GM18870 (cell line): ENCODE measurements at regions not wholly inside any gene's neighbourhood (a gene's known extent, or its start where the extent isn't known, plus 50 kb on each side); places are given as distances from the start of the nearest gene placed in this dataset.

Source experiments
- ATAC-seq: cut with Tn5 transposase; IDR thresholded peaks from one replicate; pipeline ENCODE4 v1.9.1; 2021; ENCODE audit warnings: moderate library complexity; ENCODE audit not compliant: unreplicated experiment

DNA sequence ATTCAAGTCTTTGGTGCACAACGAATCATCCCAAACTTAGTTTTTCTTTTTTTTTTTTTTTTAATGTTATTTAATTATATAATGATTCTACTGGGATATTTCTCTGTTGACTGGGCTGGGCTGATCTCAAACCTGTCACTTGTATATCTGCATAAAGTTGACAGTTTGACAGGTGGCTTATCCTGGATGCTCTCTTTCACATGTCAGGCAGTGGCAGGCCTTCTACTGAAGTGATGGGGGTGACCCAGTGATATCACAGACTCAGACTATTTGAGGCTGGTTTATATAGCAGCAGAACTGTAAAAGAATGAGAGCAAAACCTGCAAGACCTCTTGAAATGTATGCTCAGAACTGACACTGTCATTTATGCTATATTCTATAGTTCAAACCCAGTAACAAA is 1813.5 kb upstream of the CDH6 start:
- no peak for ATAC-seq

DNA sequence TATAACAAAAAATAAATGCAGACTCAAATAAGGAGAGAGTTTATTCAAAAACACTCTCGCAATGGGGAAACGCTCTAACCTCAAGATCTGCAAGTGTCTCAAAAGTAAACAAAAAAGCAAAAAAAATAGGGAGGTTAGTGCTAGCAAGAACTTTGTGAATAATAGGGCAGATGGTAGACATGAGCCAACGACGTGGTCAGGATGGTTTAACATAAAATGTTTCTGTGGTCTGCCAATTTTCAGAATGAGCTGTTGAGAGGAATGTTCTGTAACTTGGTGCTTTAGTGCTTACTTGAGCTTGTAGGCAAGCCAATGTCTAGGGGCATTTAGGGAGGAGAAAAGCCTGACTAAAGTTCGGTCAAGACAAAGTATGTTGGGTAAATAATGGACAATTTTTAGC is 1813.9 kb upstream of the CDH6 start:
- ATAC-seq: no peak

DNA sequence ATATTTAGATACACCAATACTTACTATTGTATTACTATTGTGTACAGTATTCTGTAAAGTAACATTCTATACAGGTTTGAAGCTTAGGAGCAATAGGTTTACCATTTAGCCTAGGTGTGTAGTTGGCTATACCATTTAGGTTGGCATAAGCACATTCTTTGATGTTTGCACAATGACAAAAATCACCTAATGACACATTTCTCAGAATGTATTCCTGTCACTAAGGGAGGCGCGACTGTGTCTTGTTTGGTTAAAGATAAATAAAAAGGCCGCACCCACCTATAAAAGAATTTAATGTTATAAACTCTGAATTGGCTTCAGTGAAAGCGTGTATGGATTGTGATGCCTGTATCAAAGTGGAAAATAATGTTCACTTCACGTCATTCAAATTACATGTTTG is 1815.4 kb upstream of the CDH6 start:
- no peak for ATAC-seq

DNA sequence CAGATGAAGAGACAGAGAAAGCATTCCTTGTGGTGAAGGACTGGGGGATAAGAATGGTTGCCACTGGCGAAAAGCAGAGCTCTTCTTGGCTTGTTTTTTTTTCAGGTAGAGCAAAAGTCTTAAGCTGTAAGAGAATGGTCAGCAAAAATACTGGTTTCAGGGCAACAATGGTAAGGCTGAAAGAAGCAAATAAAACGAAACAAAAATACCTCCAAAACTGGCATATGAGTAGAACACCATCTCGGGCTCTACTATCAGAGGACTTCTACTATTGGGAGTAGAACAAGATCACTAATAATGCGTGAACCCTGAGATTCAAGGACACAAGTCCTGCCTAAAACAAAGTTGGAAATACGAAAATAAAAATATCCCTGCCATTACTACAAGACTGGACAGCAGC is 1823.2 kb upstream of the CDH6 start:
- no peak for ATAC-seq

DNA sequence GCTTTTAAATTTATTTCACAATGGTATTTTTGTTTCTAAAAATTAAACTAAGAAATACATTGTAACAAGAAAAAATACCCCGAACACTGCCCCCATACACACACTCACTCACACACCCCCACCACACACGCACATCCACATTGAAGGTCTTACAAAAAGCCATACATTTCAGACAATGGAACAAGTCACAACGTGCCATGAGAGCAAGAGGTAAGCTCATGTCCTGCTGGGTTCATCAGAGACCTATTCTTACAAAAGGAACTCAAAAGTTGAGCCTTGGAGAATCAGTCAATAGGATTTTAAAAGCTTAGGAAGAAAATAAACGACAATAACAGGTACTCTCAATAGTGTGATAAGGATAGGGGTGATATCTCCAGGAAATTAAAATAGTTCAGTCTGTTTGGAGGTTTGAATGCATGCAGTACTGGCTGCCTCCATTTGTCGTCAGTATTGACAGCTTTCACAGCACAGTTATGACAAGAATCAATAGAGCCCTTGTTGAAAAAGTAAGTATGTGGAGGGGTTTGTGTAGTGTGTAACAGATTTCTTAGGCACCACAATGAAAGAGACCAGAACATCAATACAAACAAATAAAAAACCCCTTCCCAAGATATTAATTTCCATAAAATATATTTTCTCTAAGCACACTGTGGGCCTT is 1826.2 kb upstream of the CDH6 start:
- no peak for ATAC-seq

DNA sequence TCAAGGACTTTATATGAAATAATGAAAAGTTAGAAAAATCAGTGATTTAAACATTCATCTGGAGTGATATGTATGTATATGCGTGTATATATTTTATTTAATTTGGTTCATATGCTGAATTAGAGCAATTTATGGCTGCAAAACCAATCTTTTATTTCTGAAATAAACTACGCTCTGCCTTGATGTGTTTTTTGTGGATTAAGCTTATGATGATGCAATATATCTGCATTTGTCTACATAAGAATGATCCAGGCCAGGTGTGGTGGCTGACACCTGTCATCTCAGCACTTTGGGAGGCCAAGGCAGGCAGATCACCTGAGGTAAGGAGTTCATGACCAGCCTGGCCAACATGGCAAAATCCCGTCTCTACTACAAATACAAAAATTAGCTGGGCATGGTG is 1842.3 kb upstream of the CDH6 start:
- no peak for ATAC-seq

DNA sequence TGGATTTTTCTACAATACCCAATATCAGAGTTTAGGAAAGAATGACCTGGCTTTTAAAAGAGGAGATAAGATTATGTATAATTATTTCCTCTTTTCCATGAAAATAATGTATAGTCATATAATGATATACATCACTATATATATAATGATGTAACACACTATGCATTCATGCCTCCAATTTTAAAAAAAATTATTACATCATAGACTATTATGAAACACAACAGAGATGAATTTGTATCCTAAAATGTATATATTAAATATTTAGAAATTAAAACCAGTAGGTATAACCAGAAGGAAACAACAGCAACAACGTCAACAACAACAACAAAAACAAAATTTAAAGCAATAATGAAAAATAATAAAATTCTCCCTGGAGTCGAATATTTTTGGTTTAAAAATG is 1856.5 kb upstream of the CDH6 start:
- ATAC-seq: no peak

DNA sequence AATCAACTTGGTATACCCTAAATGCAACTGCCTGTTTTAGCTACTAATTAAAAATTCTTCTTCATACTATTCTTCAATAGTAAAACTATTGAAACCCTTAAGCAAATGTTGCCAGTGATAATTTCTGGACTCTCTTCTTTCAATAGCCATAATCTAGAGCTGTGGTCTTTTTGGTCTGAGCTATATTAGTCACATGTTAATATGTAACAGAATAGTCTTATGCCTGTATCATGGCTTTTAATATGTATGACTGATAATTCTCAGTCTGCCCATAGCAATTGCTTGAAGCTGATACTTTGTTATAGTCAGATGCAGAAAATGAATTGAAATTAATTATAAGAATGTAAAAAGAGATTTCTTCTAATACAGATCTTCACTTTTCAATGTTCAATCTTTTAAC is 1871.9 kb upstream of the CDH6 start:
- no peak for ATAC-seq

DNA sequence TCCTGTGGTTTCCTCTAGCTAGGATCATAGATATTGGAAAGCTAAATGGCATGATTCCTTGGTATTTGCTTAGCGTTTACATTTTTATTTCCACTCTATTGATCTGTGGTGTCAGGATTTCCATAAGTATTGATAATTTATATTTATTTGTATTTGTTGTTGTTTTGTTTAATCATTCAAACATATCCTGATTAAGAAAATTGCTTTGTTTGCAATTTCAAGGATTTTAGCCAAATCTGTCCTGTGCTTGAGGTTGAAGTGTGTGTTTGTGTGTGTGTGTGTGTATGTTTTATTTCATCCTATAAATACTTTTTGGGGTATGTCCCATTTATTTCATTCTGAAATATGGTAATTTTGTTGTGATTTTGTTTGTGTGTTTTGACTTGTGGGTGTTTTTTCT is 1884.1 kb upstream of the CDH6 start:
- ATAC-seq: no peak

DNA sequence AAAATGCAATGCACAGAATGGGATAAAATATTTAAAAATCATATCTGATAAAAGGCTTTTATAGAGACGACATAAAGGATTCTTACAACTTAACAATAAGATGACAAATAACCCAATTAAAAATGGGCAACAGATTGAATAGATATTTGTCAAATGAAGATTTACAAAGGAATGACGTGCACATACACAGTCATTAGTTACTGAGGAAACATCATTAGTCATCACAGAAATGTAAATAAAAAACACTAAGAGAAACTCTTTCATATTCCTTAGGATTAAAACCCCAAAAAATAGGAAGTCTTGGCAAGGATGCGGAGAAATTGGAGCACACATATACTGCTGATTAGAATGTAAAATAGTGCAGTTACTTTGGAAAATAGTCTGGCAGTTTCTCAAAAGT is 1886.0 kb upstream of the CDH6 start:
- ATAC-seq: no peak

DNA sequence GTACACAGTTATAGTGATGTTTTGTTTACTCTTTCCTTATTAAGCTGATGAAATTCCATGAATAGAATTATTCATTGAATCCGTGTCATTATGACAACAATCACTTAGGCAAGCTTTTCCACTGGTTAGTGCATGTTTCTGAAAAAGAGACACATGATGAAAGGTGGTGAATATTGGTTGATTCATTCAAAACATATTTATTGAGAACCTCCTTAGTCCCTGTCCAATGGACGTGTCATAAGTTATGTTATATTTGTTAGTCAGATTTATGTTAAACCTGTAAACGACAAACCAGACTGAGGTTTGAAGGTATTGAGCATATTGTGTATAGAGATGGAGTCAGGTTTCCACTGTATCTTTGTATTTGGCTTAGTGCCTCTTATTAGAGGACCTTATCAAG is 1888.9 kb upstream of the CDH6 start:
- ATAC-seq: no peak

DNA sequence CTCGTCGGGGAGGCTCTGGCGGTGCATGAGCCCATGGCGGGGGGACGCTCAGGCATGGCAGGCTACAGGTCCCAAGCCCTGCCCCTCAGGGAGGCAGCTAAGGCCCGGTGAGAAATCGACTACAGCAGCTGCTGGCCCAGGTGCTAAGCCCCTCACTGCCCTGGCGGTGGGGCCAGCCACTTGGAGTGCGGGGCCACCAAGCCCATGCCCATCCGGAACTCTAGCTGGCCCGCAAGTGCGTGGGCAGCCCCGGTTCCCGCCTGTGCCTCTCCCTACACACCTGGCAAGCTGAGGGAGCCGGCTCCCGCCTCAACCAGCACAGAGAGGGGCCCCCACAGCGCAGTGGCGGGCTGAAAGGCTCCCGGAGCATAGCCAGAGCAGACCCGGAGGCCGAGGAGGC is 1896.9 kb upstream of the CDH6 start:
- ATAC-seq: no peak

DNA sequence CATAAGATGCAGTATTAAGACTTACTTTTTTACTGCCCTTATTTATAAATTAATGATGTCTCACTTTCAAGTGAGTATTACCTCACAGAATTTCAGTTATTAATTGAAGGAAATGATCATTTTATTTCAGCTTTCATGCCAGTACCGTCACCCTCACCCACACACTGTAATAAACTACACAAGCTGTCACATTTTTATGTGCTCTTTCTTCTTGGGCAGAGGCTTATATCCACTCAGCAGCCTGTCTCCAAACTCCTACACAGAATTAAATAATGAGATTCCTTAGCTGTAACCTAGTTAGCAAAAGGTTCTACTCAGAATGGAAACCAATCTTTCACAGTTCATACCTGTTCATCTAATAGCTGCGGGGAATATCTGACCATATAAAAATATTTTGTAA is 1915.8 kb upstream of the CDH6 start:
- ATAC-seq: no peak

DNA sequence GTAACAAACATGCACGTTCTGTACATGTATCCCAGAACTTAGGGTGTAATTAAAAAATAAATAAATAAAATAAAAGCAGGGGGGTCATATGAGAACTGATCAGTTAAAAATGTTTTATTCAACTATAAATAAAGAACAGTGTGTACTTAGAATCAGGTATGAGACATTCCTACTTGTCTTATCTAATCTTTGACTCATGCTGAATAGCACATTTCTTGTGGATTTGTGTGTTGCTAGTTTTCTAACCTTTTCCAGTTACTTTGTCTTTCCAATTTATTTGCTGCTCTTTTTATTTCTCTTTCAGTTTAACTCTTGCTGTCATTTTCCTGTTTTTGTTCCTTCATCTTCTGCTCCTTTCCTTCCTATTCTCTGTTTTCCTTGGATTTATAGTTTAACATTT is 1917.1 kb upstream of the CDH6 start:
- ATAC-seq: no peak

DNA sequence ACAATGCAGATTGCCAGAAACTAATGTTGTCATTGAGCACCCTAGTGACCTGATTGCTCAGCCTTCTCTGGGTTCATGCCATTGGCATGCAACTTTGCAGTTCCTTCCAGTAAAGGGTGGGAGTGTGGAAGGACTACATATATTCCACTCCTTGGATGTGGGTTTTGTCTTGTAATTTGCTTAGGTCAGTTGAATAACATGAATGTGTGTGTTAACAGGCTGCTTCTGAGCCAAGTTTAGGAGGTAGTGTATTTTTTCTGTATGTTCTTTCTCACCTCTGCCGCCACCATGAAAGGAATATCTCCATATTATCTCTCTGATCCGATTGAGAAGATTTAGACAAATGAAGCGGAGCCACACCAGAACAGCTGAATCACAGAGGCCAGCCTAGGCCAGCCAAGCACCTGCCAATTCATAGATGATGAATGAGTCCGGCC is 1929.6 kb upstream of the CDH6 start:
- no peak for ATAC-seq

DNA sequence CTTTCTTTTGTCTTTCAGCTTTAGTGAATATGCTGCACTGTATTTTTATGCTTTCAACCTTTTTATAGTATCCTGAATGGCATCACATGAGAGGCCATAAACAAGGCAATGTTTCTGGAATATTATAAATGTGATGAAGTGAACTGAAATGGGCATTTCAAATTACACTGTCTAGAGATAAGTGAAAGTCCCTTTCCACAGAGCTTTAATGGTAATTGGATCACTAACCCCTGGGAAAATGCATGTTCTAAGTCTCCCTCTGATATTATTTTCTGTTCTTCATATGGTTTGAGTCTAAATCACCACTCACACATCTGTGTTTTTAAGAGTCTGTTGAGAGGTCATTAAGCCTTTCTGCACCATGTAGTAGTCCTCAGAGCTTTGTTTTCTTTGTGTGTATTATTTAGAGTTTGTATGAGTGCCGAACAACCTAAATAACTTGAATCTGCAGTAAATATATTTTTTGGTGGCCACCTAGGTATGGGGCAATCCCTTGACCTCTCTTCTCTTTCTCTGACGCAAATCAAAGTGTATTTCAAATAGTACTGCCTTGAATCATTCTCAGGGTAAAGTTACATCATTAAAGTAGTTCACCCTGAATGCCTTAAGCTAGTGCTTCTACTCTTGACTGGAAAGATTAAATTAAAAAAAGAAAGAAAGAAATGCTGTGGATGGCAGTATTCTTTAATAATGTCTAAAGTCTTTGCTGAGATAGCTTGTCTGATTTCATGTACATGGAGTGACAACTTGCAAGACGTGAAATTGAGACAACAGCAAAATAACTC is 1931.0 kb upstream of the CDH6 start:
- no peak for ATAC-seq

DNA sequence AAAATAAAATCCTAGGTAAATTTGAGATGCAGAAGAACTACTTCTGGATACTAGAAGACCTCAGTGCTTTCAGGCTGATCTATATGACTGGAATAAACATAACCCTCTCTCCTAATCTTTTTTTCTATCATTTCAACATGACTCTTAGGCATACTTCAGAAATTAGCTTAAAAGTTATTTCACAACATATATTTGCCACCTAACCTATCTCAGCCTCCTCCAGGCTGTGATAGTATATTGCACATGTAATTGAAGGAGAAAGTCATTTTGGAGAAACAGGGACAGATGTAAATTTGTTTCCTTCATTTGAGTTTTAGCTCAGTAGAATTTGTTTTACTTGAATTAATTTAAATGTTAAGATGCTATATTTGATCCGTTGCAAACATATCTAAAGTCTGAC is 1932.3 kb upstream of the CDH6 start:
- ATAC-seq: no peak

DNA sequence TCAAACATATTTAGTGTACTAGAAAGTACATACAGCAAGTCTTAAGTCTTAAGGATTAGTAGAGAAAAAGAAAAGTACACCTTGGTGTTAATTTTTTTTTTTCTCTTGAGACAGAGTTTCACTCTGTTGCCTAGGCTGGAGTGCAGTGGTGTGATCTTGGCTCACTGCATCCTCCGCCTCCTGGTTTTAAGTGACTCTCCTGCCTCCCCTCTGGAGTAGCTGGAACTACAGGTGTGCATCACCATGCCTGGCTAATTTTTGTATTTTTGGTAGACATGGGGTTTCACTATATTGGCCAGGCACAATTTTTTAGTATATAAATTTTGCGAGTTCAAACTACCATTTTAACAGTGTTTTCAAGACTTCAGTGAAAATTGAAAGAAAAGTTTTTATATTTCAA is 1941.1 kb upstream of the CDH6 start:
- ATAC-seq: no peak

DNA sequence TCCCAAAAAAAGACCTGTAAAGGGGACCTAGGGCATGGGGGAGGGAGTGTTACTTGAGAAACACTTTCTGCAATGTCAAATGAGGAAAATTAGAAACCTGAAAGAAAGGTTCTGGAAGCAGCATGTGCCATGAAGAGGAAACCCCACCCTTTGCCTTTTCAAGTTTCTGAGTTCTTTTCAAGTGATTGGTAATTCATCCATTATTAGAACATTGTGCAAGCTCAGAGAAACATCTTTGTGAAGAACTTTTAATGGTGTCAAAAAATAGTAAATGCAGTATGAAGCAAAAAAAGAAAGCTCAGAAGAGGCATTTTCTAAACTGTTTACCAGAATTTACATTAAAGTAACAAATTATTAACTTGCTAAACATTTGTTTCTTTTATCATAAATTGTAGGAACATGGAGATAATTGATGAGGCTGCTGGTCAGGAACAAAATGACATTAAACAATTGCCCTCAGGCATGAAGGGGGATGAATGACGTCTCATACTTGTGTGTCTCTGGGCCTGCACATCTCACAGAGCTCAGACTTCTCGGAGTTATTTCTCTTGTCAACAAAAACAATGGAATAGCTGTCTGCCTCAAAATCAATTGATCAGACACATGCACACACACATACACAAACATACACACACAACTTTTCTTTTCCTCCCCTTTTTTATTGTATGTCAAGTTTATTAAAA is 1946.0 kb upstream of the CDH6 start:
- ATAC-seq: no peak

DNA sequence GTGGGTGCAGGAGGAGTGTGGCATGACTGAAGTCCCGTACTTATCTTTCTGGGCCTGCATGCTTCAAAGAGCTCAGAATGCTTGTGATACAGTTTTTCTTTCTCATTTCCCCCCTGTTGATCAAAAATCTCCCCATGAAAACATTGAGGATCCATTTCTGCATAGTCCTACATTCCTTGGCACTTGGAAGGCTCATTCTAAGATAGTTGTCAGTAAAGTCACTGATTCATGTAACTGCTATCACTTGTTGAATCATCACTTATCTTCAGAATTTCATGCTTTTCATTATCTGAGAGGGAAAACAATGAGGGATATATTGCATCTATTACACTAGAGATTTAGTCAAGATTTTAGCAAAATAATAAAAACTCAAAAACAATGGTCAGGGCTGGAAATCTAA is 1953.1 kb upstream of the CDH6 start:
- ATAC-seq: no peak

DNA sequence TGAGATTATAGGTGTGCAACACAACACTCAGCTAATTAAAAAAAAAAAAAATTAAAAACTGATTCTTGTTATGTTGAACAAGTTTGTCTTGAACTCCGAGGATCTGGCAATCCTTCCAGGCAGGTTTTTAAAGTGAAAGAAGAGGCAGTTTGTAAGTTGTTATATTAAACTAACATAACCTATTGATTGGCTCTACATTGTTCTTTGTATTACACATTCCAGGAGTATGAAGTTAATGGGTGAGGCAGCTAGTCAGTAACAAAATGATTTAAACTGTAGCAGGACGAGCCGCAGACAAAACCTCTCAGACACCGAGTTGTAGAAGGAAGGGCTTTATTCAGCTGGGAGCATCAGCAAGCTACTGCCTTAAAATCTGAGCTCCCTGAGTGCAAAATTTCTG is 1953.9 kb upstream of the CDH6 start:
- no peak for ATAC-seq

DNA sequence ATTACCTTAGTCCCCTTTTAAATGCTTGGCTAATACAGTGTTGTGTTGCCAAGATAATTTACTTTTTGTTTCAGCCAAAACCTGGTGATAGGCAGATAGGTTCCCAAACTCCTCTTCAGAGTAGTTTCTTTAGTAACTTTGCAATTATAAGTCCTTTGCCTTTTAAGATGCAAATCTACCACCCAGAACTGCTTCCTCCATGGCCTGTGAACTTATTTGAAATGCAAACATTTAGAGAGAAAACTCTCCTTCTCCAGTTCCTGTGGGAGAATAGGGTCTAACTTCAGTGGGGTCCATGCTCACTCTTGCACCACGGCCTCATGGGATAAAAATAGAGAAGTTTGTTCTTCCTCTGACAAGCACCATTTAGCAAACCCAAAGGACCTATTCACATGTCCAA is 1955.4 kb upstream of the CDH6 start:
- ATAC-seq: no peak
